ENCODE measurements at regions not wholly inside any gene's neighbourhood (a gene's known extent, or its start where the extent isn't known, plus 50 kb on each side); places are given as distances from the start of the nearest gene placed in this dataset.

- no peak for TF ChIP-seq CTCF (IDR thresholded peaks at IDR 0.05)
- no peak for TF ChIP-seq JUN (CRISPR knock-in tag; IDR thresholded peaks at IDR 0.05)
- TF ChIP-seq, protein P1, sequence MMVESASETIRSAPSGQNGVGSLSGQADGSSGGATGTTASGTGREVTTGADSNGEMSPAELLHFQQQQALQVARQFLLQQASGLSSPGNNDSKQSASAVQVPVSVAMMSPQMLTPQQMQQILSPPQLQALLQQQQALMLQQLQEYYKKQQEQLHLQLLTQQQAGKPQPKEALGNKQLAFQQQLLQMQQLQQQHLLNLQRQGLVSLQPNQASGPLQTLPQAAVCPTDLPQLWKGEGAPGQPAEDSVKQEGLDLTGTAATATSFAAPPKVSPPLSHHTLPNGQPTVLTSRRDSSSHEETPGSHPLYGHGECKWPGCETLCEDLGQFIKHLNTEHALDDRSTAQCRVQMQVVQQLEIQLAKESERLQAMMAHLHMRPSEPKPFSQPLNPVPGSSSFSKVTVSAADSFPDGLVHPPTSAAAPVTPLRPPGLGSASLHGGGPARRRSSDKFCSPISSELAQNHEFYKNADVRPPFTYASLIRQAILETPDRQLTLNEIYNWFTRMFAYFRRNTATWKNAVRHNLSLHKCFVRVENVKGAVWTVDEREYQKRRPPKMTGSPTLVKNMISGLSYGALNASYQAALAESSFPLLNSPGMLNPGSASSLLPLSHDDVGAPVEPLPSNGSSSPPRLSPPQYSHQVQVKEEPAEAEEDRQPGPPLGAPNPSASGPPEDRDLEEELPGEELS (CRISPR knock-in tag; IDR thresholded peaks at IDR 0.05) = no peak
- no peak for TF ChIP-seq FOXK1 (CRISPR knock-in tag; IDR thresholded peaks at IDR 0.05)
- TF ChIP-seq, protein P2, sequence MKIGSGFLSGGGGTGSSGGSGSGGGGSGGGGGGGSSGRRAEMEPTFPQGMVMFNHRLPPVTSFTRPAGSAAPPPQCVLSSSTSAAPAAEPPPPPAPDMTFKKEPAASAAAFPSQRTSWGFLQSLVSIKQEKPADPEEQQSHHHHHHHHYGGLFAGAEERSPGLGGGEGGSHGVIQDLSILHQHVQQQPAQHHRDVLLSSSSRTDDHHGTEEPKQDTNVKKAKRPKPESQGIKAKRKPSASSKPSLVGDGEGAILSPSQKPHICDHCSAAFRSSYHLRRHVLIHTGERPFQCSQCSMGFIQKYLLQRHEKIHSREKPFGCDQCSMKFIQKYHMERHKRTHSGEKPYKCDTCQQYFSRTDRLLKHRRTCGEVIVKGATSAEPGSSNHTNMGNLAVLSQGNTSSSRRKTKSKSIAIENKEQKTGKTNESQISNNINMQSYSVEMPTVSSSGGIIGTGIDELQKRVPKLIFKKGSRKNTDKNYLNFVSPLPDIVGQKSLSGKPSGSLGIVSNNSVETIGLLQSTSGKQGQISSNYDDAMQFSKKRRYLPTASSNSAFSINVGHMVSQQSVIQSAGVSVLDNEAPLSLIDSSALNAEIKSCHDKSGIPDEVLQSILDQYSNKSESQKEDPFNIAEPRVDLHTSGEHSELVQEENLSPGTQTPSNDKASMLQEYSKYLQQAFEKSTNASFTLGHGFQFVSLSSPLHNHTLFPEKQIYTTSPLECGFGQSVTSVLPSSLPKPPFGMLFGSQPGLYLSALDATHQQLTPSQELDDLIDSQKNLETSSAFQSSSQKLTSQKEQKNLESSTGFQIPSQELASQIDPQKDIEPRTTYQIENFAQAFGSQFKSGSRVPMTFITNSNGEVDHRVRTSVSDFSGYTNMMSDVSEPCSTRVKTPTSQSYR (CRISPR knock-in tag; IDR thresholded peaks at IDR 0.05) = no peak
- TF ChIP-seq KAT7 (CRISPR knock-in tag; IDR thresholded peaks at IDR 0.05; ENCODE audit: borderline replicate concordance) = no peak
- TF ChIP-seq, protein P3, sequence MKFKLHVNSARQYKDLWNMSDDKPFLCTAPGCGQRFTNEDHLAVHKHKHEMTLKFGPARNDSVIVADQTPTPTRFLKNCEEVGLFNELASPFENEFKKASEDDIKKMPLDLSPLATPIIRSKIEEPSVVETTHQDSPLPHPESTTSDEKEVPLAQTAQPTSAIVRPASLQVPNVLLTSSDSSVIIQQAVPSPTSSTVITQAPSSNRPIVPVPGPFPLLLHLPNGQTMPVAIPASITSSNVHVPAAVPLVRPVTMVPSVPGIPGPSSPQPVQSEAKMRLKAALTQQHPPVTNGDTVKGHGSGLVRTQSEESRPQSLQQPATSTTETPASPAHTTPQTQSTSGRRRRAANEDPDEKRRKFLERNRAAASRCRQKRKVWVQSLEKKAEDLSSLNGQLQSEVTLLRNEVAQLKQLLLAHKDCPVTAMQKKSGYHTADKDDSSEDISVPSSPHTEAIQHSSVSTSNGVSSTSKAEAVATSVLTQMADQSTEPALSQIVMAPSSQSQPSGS (CRISPR knock-in tag; IDR thresholded peaks at IDR 0.05; ENCODE audit: borderline replicate concordance, low read depth) = no peak
- no peak for TF ChIP-seq SP1 (CRISPR knock-in tag; conservative IDR thresholded peaks at IDR 0.05)
- no peak for TF ChIP-seq NFYB (CRISPR knock-in tag; conservative IDR thresholded peaks at IDR 0.05; ENCODE audit: low read depth)
Observed at GRCh38 chr14:98165976-98166375, 1106.0 kb downstream of the BCL11B start.

All from WTC11 (cell line).